MM.1S (cell line): ENCODE measurements at regions not wholly inside any gene's neighbourhood (a gene's known extent, or its start where the extent isn't known, plus 50 kb on each side); places are given as distances from the start of the nearest gene placed in this dataset.

Experiments used
- DNase-seq: peaks from one replicate; pipeline ENCODE4 v3.0.0-alpha.2; 2015
- H2AFZ ChIP-seq: fragments of 300-600 bp; sonication (generic); 2 replicates; pipeline ENCODE4 v1.6.0; 2016; ENCODE audit warnings: antibody characterized with exemption, low read length
- H3F3A ChIP-seq: fragments of 300-600 bp; sonication (generic); 2 replicates; pipeline ENCODE4 v1.6.1; 2016; ENCODE audit warnings: mild to moderate bottlenecking, antibody characterized with exemption, low read length, moderate library complexity, mixed read lengths; ENCODE audit not compliant: insufficient read depth
- H3K27ac ChIP-seq: fragments of 300-600 bp; sonication (generic); 2 replicates; pipeline ENCODE4 v1.5.1; 2016; ENCODE audit warnings: mild to moderate bottlenecking, low read length
- H3K27me3 ChIP-seq: fragments of 300-600 bp; sonication (generic); replicated peaks from 2 replicates; pipeline ENCODE4 v1.6.0; 2016; ENCODE audit warnings: low read length; ENCODE audit not compliant: insufficient read depth
- H3K36me3 ChIP-seq: fragments of 300-600 bp; sonication (generic); replicated peaks from 2 replicates; pipeline ENCODE4 v1.6.1; 2016; ENCODE audit warnings: mild to moderate bottlenecking, low read length, mixed read lengths; ENCODE audit not compliant: insufficient read depth
- H3K4me1 ChIP-seq: fragments of 300-600 bp; sonication (generic); 2 replicates; pipeline ENCODE4 v1.6.1; 2016; ENCODE audit warnings: low read length, mixed read lengths
- H3K4me2 ChIP-seq: fragments of 300-600 bp; sonication (generic); 2 replicates; pipeline ENCODE4 v1.6.0; 2016; ENCODE audit warnings: low read depth, low read length
- H3K4me3 ChIP-seq: fragments of 300-600 bp; sonication (generic); 2 replicates; pipeline ENCODE4 v1.5.1; 2016; ENCODE audit warnings: low read length, mixed read lengths
- H3K79me2 ChIP-seq: fragments of 300-600 bp; sonication (generic); 2 replicates; pipeline ENCODE4 v1.6.1; 2016; ENCODE audit warnings: mixed run types, low read length, mixed read lengths
- H3K9ac ChIP-seq: fragments of 300-600 bp; sonication (generic); 2 replicates; pipeline ENCODE4 v1.6.1; 2016; ENCODE audit warnings: low read length, mixed read lengths
- H3K9me2 ChIP-seq: fragments of 300-600 bp; sonication (generic); replicated peaks from 2 replicates; pipeline ENCODE4 v1.6.1; 2016; ENCODE audit warnings: mild to moderate bottlenecking, low read length, mixed read lengths; ENCODE audit not compliant: insufficient read depth
- H3K9me3 ChIP-seq: fragments of 300-600 bp; sonication (generic); replicated peaks from 2 replicates; pipeline ENCODE4 v1.6.1; 2016; ENCODE audit warnings: mild to moderate bottlenecking, low read length, mixed read lengths; ENCODE audit not compliant: insufficient read depth
- H4K20me1 ChIP-seq: fragments of 300-600 bp; sonication (generic); 2 replicates; pipeline ENCODE4 v1.6.1; 2016; ENCODE audit warnings: mild to moderate bottlenecking, low read length, moderate library complexity, mixed read lengths; ENCODE audit not compliant: insufficient read depth
- EZH2 ChIP-seq: fragments of 300-600 bp; sonication (generic); optimal IDR thresholded peaks from 2 replicates; pipeline ENCODE3; 2017; ENCODE audit warnings: low read depth, mild to moderate bottlenecking, antibody characterized with exemption, low read length, mixed read lengths
- EZH2phosphoT487 ChIP-seq: fragments of 300-600 bp; sonication (generic); IDR thresholded peaks from 2 replicates; pipeline ENCODE4 v1.6.1; 2018; ENCODE audit warnings: antibody characterized with exemption, low read length
- TF ChIP-seq, protein P1 (sequence below): fragments of 300-600 bp; sonication (generic); IDR thresholded peaks from 2 replicates; pipeline ENCODE4 v1.5.1; 2016; ENCODE audit warnings: antibody characterized with exemption, low read length, mixed read lengths

DNA sequence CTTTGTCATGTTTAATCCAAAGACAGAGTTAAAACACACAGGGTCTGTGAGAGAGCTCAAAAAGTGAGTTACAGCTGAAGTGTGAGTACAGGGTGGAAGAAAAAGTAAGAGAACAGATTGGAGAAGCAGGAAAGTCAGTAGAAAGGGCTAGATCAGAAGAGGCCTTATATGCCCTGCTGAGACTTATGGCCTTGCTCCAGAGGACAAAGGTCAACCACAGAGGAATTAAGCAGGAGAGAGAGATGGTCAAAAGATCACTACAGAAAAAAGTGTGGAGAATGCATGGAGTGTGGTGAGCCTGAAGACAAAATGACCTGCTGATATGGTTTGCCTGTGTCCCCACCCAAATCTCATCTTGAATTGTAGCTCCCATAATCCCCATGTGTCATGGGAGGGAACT lies 213.8 kb downstream of the NEBL start:
- no peaks in the 10 kb centered on the region for H3F3A ChIP-seq
- no peak overlapping the region for H3K27ac ChIP-seq
- H3K9me2 ChIP-seq, result no peaks in the 10 kb centered on the region
- no peaks in the 10 kb centered on the region for H3K36me3 ChIP-seq
- H3K4me1 ChIP-seq, result no peaks in the 10 kb centered on the region
- H3K4me3 ChIP-seq, result no peak overlapping the region
- H2AFZ ChIP-seq, result no peak overlapping the region
- TF ChIP-seq EZH2 (no peak), EZH2phosphoT487 (no peak)
- TF ChIP-seq, protein P1, sequence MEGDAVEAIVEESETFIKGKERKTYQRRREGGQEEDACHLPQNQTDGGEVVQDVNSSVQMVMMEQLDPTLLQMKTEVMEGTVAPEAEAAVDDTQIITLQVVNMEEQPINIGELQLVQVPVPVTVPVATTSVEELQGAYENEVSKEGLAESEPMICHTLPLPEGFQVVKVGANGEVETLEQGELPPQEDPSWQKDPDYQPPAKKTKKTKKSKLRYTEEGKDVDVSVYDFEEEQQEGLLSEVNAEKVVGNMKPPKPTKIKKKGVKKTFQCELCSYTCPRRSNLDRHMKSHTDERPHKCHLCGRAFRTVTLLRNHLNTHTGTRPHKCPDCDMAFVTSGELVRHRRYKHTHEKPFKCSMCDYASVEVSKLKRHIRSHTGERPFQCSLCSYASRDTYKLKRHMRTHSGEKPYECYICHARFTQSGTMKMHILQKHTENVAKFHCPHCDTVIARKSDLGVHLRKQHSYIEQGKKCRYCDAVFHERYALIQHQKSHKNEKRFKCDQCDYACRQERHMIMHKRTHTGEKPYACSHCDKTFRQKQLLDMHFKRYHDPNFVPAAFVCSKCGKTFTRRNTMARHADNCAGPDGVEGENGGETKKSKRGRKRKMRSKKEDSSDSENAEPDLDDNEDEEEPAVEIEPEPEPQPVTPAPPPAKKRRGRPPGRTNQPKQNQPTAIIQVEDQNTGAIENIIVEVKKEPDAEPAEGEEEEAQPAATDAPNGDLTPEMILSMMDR, result no peak
- H4K20me1 ChIP-seq, result no peaks in the 10 kb centered on the region
- no peak for DNase-seq
- H3K9me3 ChIP-seq, result no peaks in the 10 kb centered on the region
- H3K79me2 ChIP-seq, result no peaks in the 10 kb centered on the region
- H3K27me3 ChIP-seq, result no peaks in the 10 kb centered on the region
- H3K4me2 ChIP-seq, result no peak overlapping the region
- H3K9ac ChIP-seq, result no peak overlapping the region

GRCh38 chr10:20682782-20683181 lies 214.3 kb downstream of the NEBL start:
- H3K4me3 ChIP-seq, result no peak overlapping the region
- H4K20me1 ChIP-seq, result no peaks in the 10 kb centered on the region
- H3K79me2 ChIP-seq, result no peaks in the 10 kb centered on the region
- H2AFZ ChIP-seq, result no peak overlapping the region
- H3K4me1 ChIP-seq, result no peaks in the 10 kb centered on the region
- H3K9me2 ChIP-seq, result no peaks in the 10 kb centered on the region
- TF ChIP-seq EZH2phosphoT487 (no peak), EZH2 (no peak)
- TF ChIP-seq, protein P1, result no peak
- no peaks in the 10 kb centered on the region for H3K27me3 ChIP-seq
- H3F3A ChIP-seq, result no peaks in the 10 kb centered on the region
- no peak overlapping the region for H3K27ac ChIP-seq
- peak; percentile 9 for DNase-seq
- no peak overlapping the region for H3K9ac ChIP-seq
- H3K4me2 ChIP-seq, result no peak overlapping the region
- no peaks in the 10 kb centered on the region for H3K36me3 ChIP-seq
- no peaks in the 10 kb centered on the region for H3K9me3 ChIP-seq

- Histone ChIP-seq H4K20me1 (no peaks in the 10 kb centered on the region), H3F3A (no peaks in the 10 kb centered on the region), H3K9me2 (no peaks in the 10 kb centered on the region), H3K9me3 (no peaks in the 10 kb centered on the region), H3K79me2 (no peaks in the 10 kb centered on the region), H3K4me2 (no peak overlapping the region), H3K9ac (no peak overlapping the region), H3K27ac (no peak overlapping the region), H3K4me1 (no peaks in the 10 kb centered on the region), H2AFZ (no peak overlapping the region), H3K36me3 (no peaks in the 10 kb centered on the region), H3K4me3 (no peak overlapping the region), H3K27me3 (no peaks in the 10 kb centered on the region)
- TF ChIP-seq EZH2, result no peak
- TF ChIP-seq, protein P1, result no peak
- TF ChIP-seq EZH2phosphoT487, result no peak
- no peak for DNase-seq
Measured at GRCh38 chr10:20677340-20677739, 219.8 kb downstream of the NEBL start.

DNA sequence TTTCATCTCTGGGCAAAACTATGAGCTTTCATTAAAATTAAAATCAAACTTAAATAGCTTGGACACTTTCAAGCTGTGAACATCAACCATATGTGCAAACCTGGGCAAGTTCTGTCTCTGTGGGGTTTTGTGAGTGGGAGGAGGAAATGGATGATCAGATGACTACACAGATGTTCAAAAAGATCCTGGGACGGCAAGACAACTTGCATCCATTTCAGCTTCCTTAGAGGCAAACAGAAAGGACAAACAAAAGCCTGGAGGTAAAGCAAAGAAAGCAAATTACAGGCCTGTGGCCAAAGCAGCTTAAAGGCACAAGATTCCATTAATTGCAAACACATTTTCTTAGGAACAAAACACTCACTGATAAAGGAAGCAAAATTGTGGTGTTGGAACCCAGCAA lies 222.2 kb downstream of the NEBL start:
- no peaks in the 10 kb centered on the region for H3K9me3 ChIP-seq
- no peaks in the 10 kb centered on the region for H3F3A ChIP-seq
- no peak overlapping the region for H3K4me2 ChIP-seq
- TF ChIP-seq, protein P1, result no peak
- TF ChIP-seq EZH2, result no peak
- TF ChIP-seq EZH2phosphoT487, result no peak
- H3K27me3 ChIP-seq, result no peaks in the 10 kb centered on the region
- no peak for DNase-seq
- no peak overlapping the region for H3K4me3 ChIP-seq
- H2AFZ ChIP-seq, result no peak overlapping the region
- no peaks in the 10 kb centered on the region for H3K9me2 ChIP-seq
- H4K20me1 ChIP-seq, result no peaks in the 10 kb centered on the region
- H3K79me2 ChIP-seq, result no peaks in the 10 kb centered on the region
- H3K36me3 ChIP-seq, result no peaks in the 10 kb centered on the region
- H3K9ac ChIP-seq, result no peak overlapping the region
- H3K27ac ChIP-seq, result no peak overlapping the region
- no peaks in the 10 kb centered on the region for H3K4me1 ChIP-seq
